ENCODE measurements at regions not wholly inside any gene's neighbourhood (a gene's known extent, or its start where the extent isn't known, plus 50 kb on each side); places are given as distances from the start of the nearest gene placed in this dataset.
A peak's percentile ranks its signal among the peaks of the same experiment; 100 is the strongest.

DNA sequence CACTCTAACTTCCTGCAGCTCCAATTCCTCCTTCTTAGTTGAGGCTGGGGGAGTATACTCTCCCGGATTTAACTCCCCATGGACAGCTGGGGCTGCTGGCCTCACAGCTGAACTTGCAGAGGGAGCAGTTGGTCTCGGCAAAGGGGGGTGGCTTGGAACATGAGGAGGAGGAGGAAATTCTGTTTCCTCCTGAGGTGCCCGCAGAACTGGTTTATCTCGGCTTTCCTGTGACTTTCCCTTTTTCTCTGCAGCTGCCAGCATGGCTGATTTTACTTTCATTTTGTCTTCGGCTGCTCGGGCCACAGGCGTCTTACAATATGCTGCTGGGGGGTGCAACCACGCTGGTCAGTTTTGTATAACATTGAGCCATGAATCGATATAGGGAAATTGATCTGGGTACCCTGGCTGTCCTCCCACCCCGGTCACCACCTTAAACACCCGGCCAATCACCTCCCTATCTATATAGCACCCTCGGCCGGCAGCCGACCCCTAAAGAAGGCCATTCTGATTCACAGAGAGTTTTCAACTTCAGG is 1317.6 kb downstream of the TMEM121 start:
- TF ChIP-seq, protein P1, sequence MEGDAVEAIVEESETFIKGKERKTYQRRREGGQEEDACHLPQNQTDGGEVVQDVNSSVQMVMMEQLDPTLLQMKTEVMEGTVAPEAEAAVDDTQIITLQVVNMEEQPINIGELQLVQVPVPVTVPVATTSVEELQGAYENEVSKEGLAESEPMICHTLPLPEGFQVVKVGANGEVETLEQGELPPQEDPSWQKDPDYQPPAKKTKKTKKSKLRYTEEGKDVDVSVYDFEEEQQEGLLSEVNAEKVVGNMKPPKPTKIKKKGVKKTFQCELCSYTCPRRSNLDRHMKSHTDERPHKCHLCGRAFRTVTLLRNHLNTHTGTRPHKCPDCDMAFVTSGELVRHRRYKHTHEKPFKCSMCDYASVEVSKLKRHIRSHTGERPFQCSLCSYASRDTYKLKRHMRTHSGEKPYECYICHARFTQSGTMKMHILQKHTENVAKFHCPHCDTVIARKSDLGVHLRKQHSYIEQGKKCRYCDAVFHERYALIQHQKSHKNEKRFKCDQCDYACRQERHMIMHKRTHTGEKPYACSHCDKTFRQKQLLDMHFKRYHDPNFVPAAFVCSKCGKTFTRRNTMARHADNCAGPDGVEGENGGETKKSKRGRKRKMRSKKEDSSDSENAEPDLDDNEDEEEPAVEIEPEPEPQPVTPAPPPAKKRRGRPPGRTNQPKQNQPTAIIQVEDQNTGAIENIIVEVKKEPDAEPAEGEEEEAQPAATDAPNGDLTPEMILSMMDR (IDR thresholded peaks at IDR 0.05): no peak
- TF ChIP-seq POLR2A (IDR thresholded peaks at IDR 0.05) (no peak), POLR2AphosphoS5 (IDR thresholded peaks at IDR 0.05) (peak in 1 of 3 donors; percentile 30)

Measured in stomach (tissue), 4 donors.